A549 (cell line): ENCODE measurements at regions not wholly inside any gene's neighbourhood (a gene's known extent, or its start where the extent isn't known, plus 50 kb on each side); places are given as distances from the start of the nearest gene placed in this dataset.

Experiments used
- NPAS2 ChIP-seq: fragments of 250-450 bp; sonication (Bioruptor Pico); IDR thresholded peaks from 2 replicates; pipeline ENCODE4 v1.8.0; 2022; ENCODE audit warnings: mild to moderate bottlenecking, moderate library complexity, borderline replicate concordance
- RAD21 ChIP-seq, 2 experiments: fragments of >200 bp in 1 of 2; sonication (Bioruptor Twin) in 1 of 2; formaldehyde crosslinking in 1 of 2; IDR thresholded peaks in 1 of 2; conservative IDR thresholded peaks in 1 of 2; 2 replicates in 1 of 2; 3 replicates in 1 of 2; pipeline ENCODE4 v1.6.1; 2012 to 2018; ENCODE audit warnings: inconsistent platforms in 1 of 2
- ZFP36 ChIP-seq: fragments of 450-650 bp; IDR thresholded peaks from 2 replicates; pipeline ENCODE4 v1.6.1; 2014; ENCODE audit warnings: borderline replicate concordance; ENCODE audit not compliant: partially characterized antibody
- TF ChIP-seq, protein P1 (sequence below): fragments of >200 bp; sonication (Bioruptor Twin); formaldehyde crosslinking; IDR thresholded peaks from 3 replicates; pipeline ENCODE4 v1.5.1; 2016
- TF ChIP-seq, protein P2 (sequence below): fragments of 250-450 bp; sonication (Bioruptor Pico); IDR thresholded peaks from 2 replicates; pipeline ENCODE4 v1.5.0; 2020; ENCODE audit warnings: low read depth, mild to moderate bottlenecking, moderate library complexity
- TF ChIP-seq, protein P3 (sequence below): IDR thresholded peaks from 2 replicates; pipeline ENCODE4 v1.6.1; 2012
- TF ChIP-seq, protein P4 (sequence below): fragments of 250-450 bp; sonication (Bioruptor Pico); IDR thresholded peaks from 2 replicates; pipeline ENCODE4 v1.5.0; 2021; ENCODE audit warnings: mild to moderate bottlenecking, moderate library complexity, borderline replicate concordance

DNA sequence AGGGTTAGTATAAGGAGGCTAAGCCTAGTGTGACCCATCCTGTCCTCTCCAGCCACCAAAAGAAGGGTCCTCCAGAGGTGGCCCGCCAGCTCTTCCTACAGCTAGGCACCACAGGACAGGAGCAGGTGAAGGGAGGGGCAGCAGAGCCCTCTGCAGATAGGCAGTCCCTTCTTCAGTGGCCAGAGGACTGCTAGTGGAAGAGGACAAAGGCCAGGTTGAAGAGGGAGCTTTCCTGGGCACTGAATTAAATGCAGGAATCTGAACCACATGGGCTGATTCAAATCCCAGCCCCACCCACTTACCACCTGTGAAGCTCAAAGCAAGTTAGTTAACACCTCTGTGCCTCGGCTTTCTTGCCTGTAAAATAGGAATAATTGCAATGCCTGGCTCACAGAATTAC is 409.5 kb downstream of the NXPE2 start:
- TF ChIP-seq, protein P1, sequence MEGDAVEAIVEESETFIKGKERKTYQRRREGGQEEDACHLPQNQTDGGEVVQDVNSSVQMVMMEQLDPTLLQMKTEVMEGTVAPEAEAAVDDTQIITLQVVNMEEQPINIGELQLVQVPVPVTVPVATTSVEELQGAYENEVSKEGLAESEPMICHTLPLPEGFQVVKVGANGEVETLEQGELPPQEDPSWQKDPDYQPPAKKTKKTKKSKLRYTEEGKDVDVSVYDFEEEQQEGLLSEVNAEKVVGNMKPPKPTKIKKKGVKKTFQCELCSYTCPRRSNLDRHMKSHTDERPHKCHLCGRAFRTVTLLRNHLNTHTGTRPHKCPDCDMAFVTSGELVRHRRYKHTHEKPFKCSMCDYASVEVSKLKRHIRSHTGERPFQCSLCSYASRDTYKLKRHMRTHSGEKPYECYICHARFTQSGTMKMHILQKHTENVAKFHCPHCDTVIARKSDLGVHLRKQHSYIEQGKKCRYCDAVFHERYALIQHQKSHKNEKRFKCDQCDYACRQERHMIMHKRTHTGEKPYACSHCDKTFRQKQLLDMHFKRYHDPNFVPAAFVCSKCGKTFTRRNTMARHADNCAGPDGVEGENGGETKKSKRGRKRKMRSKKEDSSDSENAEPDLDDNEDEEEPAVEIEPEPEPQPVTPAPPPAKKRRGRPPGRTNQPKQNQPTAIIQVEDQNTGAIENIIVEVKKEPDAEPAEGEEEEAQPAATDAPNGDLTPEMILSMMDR: no peak
- TF ChIP-seq RAD21 (conservative IDR thresholded peaks at IDR 0.05 in 1 of 2, IDR thresholded peaks at IDR 0.05 in 1 of 2) (no peak), NPAS2 (CRISPR knock-in tag) (no peak), ZFP36 (no peak)
- TF ChIP-seq, protein P2, sequence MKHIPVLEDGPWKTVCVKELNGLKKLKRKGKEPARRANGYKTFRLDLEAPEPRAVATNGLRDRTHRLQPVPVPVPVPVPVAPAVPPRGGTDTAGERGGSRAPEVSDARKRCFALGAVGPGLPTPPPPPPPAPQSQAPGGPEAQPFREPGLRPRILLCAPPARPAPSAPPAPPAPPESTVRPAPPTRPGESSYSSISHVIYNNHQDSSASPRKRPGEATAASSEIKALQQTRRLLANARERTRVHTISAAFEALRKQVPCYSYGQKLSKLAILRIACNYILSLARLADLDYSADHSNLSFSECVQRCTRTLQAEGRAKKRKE: no peak
- TF ChIP-seq, protein P3, sequence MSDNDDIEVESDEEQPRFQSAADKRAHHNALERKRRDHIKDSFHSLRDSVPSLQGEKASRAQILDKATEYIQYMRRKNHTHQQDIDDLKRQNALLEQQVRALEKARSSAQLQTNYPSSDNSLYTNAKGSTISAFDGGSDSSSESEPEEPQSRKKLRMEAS: no peak
- TF ChIP-seq, protein P4, sequence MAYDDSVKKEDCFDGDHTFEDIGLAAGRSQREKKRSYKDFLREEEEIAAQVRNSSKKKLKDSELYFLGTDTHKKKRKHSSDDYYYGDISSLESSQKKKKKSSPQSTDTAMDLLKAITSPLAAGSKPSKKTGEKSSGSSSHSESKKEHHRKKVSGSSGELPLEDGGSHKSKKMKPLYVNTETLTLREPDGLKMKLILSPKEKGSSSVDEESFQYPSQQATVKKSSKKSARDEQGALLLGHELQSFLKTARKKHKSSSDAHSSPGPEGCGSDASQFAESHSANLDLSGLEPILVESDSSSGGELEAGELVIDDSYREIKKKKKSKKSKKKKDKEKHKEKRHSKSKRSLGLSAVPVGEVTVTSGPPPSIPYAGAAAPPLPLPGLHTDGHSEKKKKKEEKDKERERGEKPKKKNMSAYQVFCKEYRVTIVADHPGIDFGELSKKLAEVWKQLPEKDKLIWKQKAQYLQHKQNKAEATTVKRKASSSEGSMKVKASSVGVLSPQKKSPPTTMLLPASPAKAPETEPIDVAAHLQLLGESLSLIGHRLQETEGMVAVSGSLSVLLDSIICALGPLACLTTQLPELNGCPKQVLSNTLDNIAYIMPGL: no peak
